ENCODE measurements at regions not wholly inside any gene's neighbourhood (a gene's known extent, or its start where the extent isn't known, plus 50 kb on each side); places are given as distances from the start of the nearest gene placed in this dataset.
"Not testable (repeated sequence)": the region's sequence is repeated elsewhere in the genome, so short reads cannot be mapped to it uniquely, and the experiment has no call there.

- DNase-seq = no peak
Observed at GRCh38 chr4:117664706-117665444, 369.4 kb upstream of the NDST3 start.

GRCh38 chr4:117676153-117676552 lies 358.1 kb upstream of the NDST3 start:
- no peak for DNase-seq

- no peak for DNase-seq
Observed at GRCh38 chr4:117678861-117679260, 355.4 kb upstream of the NDST3 start.

GRCh38 chr4:117691572-117692351 lies 342.5 kb upstream of the NDST3 start:
- DNase-seq = no peak

GRCh38 chr4:117692538-117692937 lies 341.7 kb upstream of the NDST3 start:
- no peak for DNase-seq

- no peak for DNase-seq
Observed at GRCh38 chr4:117699595-117699994, 334.7 kb upstream of the NDST3 start.

GRCh38 chr4:117700111-117700892 lies 334.0 kb upstream of the NDST3 start:
- no peak for DNase-seq

- no peak for DNase-seq
Observed at GRCh38 chr4:117702353-117702752, 331.9 kb upstream of the NDST3 start.

- no peak for DNase-seq
Observed at GRCh38 chr4:117704721-117705120, 329.6 kb upstream of the NDST3 start.

- DNase-seq = no peak
Observed at GRCh38 chr4:117740736-117741135, 293.6 kb upstream of the NDST3 start.

GRCh38 chr4:117745379-117745778 lies 288.9 kb upstream of the NDST3 start:
- DNase-seq = not testable (repeated sequence)

- DNase-seq = no peak
Observed at GRCh38 chr4:117755438-117755837, 278.8 kb upstream of the NDST3 start.

GRCh38 chr4:117768610-117769009 lies 265.7 kb upstream of the NDST3 start:
- no peak for DNase-seq

- DNase-seq = no peak
Observed at GRCh38 chr4:117770269-117771102, 263.8 kb upstream of the NDST3 start.

GRCh38 chr4:117771647-117772337 lies 262.5 kb upstream of the NDST3 start:
- no peak for DNase-seq

- no peak for DNase-seq
Observed at GRCh38 chr4:117773064-117773936, 261.0 kb upstream of the NDST3 start.

GRCh38 chr4:117777721-117778120 lies 256.6 kb upstream of the NDST3 start:
- no peak for DNase-seq

GRCh38 chr4:117783716-117784115 lies 250.6 kb upstream of the NDST3 start:
- peak in 2 of 56 donors; percentile 1 to 9 for DNase-seq

- no peak for DNase-seq
Observed at GRCh38 chr4:117784266-117784665, 250.0 kb upstream of the NDST3 start.
